HL-60/S4 (cell line): ENCODE measurements at regions not wholly inside any gene's neighbourhood (a gene's known extent, or its start where the extent isn't known, plus 50 kb on each side); places are given as distances from the start of the nearest gene placed in this dataset.

Experiments used
- in situ Hi-C: fragments of 300-500 bp; cut with MboI; formaldehyde crosslinking; loops from 2 replicates; pipeline ENCODE4 v1.14.3; 2022; ENCODE audit warnings: low sequenced_read_pairs

- in situ Hi-C loops: no loop called here
Measured at GRCh38 chr6:132934496-132934895, 120.1 kb downstream of the RPS12 start.

- in situ Hi-C loops: no loop called here
Measured at GRCh38 chr6:132936646-132937045, 122.3 kb downstream of the RPS12 start.

- in situ Hi-C loops: no loop called here
Measured at GRCh38 chr6:132937466-132937906, 123.1 kb downstream of the RPS12 start.

- in situ Hi-C loops: no loop called here
Measured at GRCh38 chr6:132948889-132949288, 134.5 kb downstream of the RPS12 start.

GRCh38 chr6:132950566-132950965 is 136.2 kb downstream of the RPS12 start:
- in situ Hi-C loops: no loop called here

GRCh38 chr6:132952031-132952867 is 137.9 kb downstream of the RPS12 start:
- in situ Hi-C loops: no loop called here

GRCh38 chr6:132952986-132953385 is 138.6 kb downstream of the RPS12 start:
- in situ Hi-C loops: no loop called here

GRCh38 chr6:132954222-132954621 is 139.9 kb downstream of the RPS12 start:
- in situ Hi-C loops: no loop called here

GRCh38 chr6:132954936-132955335 is 140.6 kb downstream of the RPS12 start:
- in situ Hi-C loops: no loop called here

GRCh38 chr6:132959639-132960326 is 145.4 kb downstream of the RPS12 start:
- in situ Hi-C loops: no loop called here

GRCh38 chr6:132960720-132961119 is 146.4 kb downstream of the RPS12 start:
- in situ Hi-C loops: no loop called here

- in situ Hi-C loops: no loop called here
Measured at GRCh38 chr6:132961122-132961521, 146.8 kb downstream of the RPS12 start.

GRCh38 chr6:132961610-132962009 is 147.2 kb downstream of the RPS12 start:
- in situ Hi-C loops: no loop called here

GRCh38 chr6:132962936-132963868 is 148.8 kb downstream of the RPS12 start:
- in situ Hi-C loops: no loop called here

GRCh38 chr6:132964101-132964867 is 149.9 kb downstream of the RPS12 start:
- in situ Hi-C loops: no loop called here

GRCh38 chr6:132964868-132965382 is 150.6 kb downstream of the RPS12 start:
- in situ Hi-C loops: no loop called here

GRCh38 chr6:132967871-132968270 is 153.5 kb downstream of the RPS12 start:
- in situ Hi-C loops: no loop called here

- in situ Hi-C loops: no loop called here
Measured at GRCh38 chr6:132968419-132968950, 154.1 kb downstream of the RPS12 start.

- in situ Hi-C loops: no loop called here
Measured at GRCh38 chr6:132969196-132969595, 154.8 kb downstream of the RPS12 start.

- in situ Hi-C loops: no loop called here
Measured at GRCh38 chr6:132971676-132972075, 157.3 kb downstream of the RPS12 start.
